Amygdala (tissue), 56 donors: ENCODE measurements at regions not wholly inside any gene's neighbourhood (a gene's known extent, or its start where the extent isn't known, plus 50 kb on each side); places are given as distances from the start of the nearest gene placed in this dataset.

Experiments
- DNase-seq, 56 donors: peaks; one replicate each; lab custom pipeline; 2025; lab: John Stamatoyannopoulos, UW

DNA sequence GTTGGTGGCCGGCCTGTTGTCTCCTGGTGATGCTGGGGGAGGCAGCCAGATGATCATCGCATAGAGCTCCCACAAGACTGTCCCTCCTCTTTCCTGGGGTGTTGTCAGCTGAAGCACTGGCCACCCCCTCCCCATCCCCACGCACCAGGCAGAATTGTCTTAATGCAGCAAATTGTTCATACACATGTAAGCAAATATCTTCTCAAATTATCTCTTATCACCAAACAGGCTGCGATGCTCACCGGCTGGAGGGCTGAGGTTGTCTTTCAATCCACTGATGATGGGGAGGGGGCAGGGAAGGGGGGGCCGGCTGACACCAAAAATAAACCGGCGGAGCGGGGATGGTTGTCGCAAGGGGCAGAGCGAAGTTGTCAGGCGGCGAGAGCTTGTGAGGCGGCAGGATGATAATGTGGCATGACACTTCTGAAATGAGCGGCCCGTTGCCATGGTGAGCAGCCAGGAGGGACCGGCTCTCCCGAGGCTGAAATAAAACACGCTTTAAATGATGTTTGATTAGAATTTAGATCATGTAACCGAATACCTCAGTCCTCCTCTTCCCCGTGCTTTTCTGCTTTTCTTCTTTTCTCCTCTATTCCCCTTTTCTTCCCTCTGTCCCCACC, 59.8 kb downstream of the MRM1 start:
- peak in 35 of 56 donors; percentile 2 to 62 (median 29) for DNase-seq

- peak in 1 of 56 donors; percentile 40 for DNase-seq
Observed at GRCh38 chr17:36661688-36662087, 60.3 kb downstream of the MRM1 start.

- no peak for DNase-seq
Observed at GRCh38 chr17:36665417-36665816, 64.0 kb downstream of the MRM1 start.

GRCh38 chr17:36667922-36668321, 66.5 kb downstream of the MRM1 start:
- DNase-seq, result no peak

DNA sequence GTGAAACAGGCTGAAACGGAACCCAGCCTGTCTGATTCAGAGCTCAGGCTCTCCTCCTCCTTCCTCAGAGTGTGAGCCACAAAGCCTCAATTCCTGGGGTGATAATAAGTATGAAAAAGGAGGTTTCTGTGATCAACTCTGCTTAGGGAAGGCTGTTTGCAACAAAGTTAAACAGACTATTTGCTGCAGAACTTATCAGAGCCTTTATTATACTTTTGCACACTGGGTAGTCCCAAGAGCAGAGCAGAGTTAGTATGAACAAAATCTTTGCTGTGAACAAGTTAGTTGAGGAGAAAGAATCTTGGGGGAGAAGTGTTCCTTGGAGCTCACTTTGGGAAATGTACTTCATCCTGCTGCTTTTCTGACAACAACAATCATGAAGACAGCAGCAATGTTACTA, 67.4 kb downstream of the MRM1 start:
- no peak for DNase-seq

DNA sequence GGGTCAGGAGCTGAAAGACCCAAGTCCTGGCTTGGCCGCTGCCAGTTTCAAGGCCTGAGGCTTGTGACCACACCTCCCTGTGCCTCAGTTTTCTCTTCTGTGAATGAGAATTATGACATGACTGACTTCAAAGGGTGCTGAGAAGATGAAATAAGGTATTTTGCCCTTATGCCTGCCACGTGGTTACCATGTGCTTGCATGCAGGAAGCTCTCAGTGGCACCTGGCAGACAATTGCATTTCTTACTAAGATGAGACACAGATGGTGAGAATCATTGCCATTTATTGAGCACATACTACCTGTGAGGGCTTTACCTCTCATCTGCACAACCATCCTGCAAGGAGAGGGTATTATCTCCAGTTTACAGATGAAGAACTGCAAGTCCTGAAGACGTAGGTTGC, 69.8 kb downstream of the MRM1 start:
- no peak for DNase-seq

DNA sequence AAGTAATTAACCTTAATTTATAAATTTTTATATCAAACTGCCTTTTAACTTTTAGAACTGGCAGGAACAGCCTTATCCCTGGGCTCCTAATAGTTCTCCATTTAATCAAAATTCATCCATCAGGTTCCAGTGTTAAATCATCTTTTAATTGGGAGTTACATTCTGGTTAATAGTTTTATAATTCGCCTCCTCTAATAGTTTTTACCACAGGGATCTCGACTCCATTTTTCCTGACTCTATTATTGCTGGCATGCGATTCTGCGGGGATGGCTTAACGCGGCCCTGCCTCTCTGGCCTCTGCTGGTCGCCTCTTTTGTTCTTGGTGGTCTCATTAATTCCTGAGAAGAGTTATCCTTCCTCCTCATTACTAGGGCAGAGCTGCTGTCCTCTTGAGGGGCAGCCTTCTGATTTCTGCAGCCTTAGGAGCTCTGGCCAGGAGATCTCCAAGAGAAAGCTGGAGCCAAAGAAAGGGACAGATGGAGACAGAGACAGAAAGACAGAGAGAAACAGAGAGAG, 71.1 kb downstream of the MRM1 start:
- no peak for DNase-seq

DNA sequence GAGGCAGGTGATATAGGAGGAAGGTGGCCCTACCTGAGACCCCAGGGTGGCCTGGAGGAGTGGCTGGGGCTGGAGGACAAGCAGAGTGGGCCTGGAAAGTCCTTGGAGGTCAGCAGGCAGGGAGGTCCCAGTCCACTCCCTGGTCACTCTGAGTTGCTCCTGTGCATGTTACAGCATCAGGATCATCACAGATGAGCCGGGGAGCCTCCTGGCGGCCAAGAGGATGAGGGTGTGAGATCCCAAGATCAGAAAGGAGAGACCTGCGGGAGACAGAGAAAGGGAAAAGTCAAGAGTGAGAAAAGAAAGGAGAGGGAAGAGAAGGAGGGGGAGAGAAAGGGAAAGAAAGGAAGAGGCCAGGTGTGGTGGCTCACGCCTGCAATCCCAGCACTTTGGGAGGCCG, 71.7 kb downstream of the MRM1 start:
- no peak for DNase-seq

- no peak for DNase-seq
Observed at GRCh38 chr17:36673637-36674277, 72.4 kb downstream of the MRM1 start.

DNA sequence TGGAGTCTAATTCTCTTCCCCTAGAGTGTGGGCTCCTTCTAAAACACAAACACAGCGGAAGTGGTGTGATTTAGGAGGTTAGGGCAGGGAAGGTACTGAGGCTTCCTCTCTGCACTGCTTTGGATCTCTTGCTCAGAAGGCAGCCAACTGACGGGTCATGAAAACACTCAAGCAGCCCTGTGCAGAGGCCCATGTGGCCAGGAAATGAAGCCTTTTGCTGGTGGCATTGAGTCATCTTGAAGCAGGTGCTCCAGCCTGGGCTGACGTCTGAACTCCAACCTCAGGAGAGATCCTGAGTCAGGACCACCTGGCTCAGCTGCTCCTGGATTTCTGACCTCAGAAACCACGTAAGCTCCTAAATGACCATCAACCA, 72.9 kb downstream of the MRM1 start:
- no peak for DNase-seq

GRCh38 chr17:36675250-36675649, 73.9 kb downstream of the MRM1 start:
- no peak for DNase-seq

- DNase-seq, result no peak
Observed at GRCh38 chr17:36675786-36676185, 74.4 kb downstream of the MRM1 start.

DNA sequence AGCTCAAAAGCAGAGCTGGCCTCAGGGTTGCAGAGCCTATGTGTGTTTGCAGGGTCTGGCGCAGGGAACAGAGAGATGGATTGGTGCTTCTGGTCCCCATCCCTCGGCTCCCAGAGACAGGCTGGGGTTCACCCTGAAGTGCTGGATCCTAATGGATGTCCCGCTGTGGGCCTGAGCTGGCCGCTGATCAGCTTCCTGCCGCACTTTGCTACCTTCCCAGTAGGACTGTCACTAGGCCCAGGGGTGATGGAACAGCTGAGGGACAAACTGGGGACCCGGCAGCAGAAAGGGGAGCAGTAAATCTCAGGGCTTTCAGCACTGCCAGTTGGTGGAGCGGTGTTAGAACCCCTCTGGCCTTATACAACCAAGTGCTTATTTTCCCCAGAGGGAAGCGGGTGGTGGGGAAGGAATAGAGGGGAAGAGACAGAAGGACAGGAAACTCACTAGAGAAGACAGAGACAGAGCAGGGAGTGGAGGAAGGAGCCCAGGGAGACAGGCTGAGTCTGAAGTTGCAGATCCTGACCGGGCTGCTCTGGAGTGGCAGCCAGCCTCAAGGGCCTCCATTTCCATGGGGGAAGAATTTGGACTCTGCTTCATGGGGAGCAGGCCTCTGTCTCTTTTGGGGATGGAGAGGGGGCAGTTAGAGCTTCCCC, 78.6 kb downstream of the MRM1 start:
- no peak for DNase-seq

- no peak for DNase-seq
Observed at GRCh38 chr17:36680701-36681202, 79.4 kb downstream of the MRM1 start.

GRCh38 chr17:36682773-36683172, 81.4 kb downstream of the MRM1 start:
- no peak for DNase-seq

DNA sequence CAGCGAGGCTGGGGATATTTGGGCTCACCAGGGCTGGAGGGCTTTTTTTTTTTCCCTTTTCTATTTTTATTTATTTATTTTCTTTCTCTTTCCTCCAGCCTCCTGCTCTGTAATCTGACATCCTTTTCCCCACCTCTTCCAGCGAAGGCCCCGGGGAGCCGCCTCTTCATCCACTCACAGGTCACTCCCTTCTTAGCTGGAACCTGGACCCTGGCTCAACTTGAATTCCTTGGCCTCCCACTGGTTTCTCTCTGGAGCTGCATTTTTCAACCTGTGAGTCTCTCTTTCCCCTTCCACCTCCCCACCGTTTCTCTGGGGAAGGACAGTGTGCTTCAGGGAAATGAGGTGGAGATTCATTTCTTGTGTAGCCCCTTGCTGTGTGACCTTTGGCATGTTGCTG, 82.0 kb downstream of the MRM1 start:
- DNase-seq, result no peak

- DNase-seq, result no peak
Observed at GRCh38 chr17:36684134-36684533, 82.8 kb downstream of the MRM1 start.

DNA sequence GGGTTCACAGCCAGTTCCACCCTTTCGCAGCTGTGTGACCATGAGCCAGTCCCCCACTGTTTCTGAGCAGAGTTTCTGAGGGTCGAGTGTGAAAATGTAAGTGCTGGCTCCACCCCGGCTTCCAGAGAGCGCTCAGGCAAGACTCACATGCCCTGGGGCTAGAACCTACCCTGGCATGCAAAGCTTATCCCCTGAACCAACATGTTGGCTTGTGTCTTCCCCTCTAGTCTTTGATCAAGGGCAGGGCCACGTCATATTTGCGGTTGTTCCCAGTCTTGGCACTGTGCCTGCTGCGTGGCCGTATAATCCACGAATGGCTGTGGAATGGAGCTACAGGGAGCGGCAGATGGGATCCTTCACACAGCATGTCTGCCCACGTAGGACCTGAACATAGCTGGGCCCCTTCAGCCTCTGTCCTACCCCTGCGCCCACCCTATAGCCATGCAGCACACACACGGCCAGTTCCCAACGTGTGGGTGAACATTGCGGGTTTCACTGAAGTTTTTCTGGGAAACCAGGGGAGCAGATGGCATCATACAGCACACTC, 84.8 kb downstream of the MRM1 start:
- DNase-seq, result peak in 10 of 56 donors; percentile 3 to 61 (median 10)

GRCh38 chr17:36687736-36688135, 86.4 kb downstream of the MRM1 start:
- DNase-seq, result no peak

DNA sequence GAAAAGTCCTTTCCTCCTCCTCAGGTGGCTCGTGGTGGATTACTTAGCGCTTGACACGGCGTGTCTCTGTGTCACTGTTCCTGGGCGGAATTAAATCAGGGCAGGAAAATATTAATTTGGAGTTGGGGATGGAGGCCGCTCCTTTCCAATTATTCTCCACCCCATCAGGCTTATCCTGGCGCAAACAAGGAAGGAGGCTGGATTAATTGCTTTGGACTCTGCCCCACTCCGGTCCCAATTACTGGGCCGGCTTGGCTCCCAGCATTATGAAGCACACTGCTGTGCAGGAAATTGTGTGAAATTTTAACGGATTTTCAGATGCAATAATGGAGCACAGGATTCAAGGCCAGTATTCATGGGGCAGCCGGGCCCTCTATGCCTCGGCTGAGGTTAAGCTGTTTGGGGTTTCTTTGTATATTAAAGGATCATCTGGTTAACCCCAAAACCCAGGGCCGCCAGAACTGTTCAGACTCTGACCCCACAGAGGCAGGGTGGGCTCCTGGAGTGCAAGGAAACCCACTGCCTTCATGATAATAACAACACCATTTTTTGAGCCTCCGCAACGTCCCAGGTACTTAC, 87.8 kb downstream of the MRM1 start:
- DNase-seq, result peak in 2 of 56 donors; percentile 7 to 13

DNA sequence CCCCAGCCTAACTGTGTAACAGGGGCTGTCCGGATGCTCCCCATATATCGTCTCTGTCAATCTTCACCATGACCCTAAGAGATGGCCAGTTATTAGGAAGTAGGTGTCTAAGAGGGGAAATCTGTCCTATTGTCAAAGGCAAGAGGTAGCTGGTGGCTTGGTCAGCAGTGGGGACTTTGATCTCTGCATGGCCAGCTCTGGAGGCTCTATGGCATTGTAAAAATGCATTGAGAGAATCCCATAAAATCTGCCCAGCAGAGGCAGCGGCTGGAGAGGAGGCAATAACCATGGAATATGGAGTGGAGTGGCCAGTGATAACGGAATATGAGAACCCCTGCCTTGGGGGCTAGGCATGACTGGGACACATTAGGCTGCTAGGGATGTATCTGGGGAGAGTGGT, 88.8 kb downstream of the MRM1 start:
- DNase-seq, result no peak
